ENCODE measurements at regions not wholly inside any gene's neighbourhood (a gene's known extent, or its start where the extent isn't known, plus 50 kb on each side); places are given as distances from the start of the nearest gene placed in this dataset.

DNA sequence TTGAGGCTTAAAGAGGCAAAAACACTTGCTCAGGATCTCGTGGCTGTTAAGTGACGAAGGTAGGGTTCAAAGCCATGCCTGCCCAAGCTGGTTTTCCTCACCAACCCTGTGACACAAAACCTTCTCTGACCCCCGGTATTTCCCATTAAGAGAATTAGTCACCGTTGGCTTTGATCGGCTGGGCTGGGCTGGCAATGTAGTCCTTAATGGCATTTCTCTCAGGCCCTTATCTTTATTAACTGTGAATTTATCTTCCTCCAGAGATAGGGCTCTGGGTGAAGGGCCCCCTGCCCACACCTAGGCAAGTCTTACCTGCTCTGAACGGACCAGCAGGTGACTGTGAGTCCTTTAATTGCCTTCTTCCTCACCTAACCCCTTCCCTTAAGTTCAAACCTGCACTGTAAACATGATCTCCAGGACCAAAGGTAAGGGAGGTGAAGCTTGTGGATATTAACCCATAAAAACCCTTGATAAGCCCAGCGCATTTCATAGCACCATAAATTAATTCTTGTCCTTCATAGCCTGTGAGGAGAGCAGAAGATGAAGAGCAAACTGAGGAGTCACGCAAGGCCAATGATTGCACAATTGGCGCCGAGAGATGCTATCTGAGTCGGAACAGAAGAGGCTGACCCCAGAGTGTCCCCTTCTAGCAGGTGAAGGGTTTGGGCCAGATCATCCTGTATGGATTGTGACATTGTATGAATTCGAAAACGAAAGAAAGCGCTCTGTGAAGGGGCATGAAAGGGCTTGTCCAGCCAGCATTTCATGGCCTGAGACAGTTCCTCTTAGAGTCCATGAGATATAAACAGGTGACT lies 790.8 kb upstream of the TBX3 start:
- no peak overlapping the region for H3K4me3 ChIP-seq
- ATAC-seq (no peak), DNase-seq (no peak)
- in situ Hi-C loops (cut with MboI; ENCODE audit: low sequenced_read_pairs in 4 of 4): no loop called here
- no peaks in the 10 kb centered on the region for H3K27me3 ChIP-seq
- TF ChIP-seq CTCF (IDR thresholded peaks at IDR 0.05 in 4 of 5, conservative IDR thresholded peaks at IDR 0.05 in 1 of 5) (no peak), POLR2A (IDR thresholded peaks at IDR 0.05) (no peak)
- no peaks in the 10 kb centered on the region for H3K9me3 ChIP-seq
- no peak overlapping the region for H3K27ac ChIP-seq
- H3K36me3 ChIP-seq: no peaks in the 10 kb centered on the region
- intact Hi-C loops (cut with DNase I; ENCODE audit: low total_unique reads): no loop called here
- no peaks in the 10 kb centered on the region for H3K4me1 ChIP-seq

DNA sequence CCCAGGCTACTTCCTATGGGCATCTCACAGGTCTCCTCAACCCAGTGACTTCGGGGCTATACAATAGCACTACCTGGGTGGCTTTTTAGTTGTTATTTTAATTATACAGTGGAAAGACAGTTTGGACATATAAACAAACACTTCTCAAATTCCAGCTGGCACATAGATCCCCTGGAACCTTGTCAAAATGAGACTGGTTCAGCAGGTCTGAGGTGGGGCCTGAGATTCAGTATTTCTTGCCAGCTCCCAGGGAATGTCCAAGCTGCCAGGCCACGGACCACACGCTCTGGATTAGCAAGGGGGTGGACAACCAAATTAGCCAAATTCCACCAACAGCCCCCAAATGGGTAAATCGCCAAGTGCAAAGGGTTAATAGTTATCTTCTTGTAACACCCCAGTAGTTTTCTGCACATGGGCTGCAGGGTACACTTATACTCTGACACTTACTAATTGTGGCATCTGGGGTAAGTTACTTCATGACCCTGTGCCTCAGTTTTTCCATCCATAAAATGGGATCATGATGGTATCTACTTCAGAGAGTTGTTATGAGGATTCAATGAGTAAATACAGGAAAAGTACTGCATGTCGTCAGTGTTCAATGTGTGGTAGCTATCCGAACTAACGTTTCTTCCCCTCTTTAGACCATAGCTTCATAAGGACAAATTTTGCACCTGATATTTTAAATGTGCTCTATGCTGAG lies 789.4 kb upstream of the TBX3 start:
- intact Hi-C loops (cut with DNase I; ENCODE audit: low total_unique reads): no loop called here
- H3K9me3 ChIP-seq: no peaks in the 10 kb centered on the region

GRCh38 chr12:115472852-115473251 lies 788.9 kb upstream of the TBX3 start:
- TF ChIP-seq CTCF (IDR thresholded peaks at IDR 0.05 in 4 of 5, conservative IDR thresholded peaks at IDR 0.05 in 1 of 5) (no peak), POLR2A (IDR thresholded peaks at IDR 0.05) (no peak)
- ATAC-seq (no peak), DNase-seq (no peak)
- Histone ChIP-seq H3K36me3 (no peaks in the 10 kb centered on the region), H3K27me3 (no peaks in the 10 kb centered on the region), H3K9me3 (no peaks in the 10 kb centered on the region), H3K27ac (no peak overlapping the region), H3K4me1 (no peaks in the 10 kb centered on the region), H3K4me3 (no peak overlapping the region)
- intact Hi-C loops (cut with DNase I; ENCODE audit: low total_unique reads) (no loop called here), in situ Hi-C loops (cut with MboI; ENCODE audit: low sequenced_read_pairs in 4 of 4) (no loop called here)

More for the DNA sequence above, 789.4 kb upstream of the TBX3 start:
- DNase-seq: no peak
- Histone ChIP-seq H3K27ac (no peak overlapping the region), H3K27me3 (no peaks in the 10 kb centered on the region), H3K4me3 (no peak overlapping the region), H3K4me1 (no peaks in the 10 kb centered on the region), H3K36me3 (no peaks in the 10 kb centered on the region)
- no peak for ATAC-seq
- in situ Hi-C loops (cut with MboI; ENCODE audit: low sequenced_read_pairs in 4 of 4): no loop called here
- TF ChIP-seq CTCF (IDR thresholded peaks at IDR 0.05 in 4 of 5, conservative IDR thresholded peaks at IDR 0.05 in 1 of 5) (no peak), POLR2A (IDR thresholded peaks at IDR 0.05) (no peak)

DNA sequence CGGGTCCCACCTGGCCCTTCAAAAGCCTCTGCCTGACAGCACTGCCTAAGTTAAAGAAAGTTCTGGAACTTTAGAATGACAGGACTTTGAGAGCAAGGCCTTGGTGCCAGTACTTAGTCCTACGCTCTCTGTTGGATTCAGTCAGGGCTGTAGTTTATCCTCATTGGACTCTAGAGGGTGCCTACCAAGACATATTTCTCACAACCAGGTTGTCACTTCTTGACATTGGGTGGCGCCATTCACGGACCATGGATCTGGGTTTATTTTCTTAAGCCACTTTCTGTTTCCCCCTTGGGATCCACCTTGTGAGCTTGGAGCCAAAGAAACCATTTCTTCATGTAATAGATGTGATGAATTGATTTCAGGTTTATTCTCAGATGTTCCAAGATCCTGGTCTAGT lies 787.0 kb upstream of the TBX3 start:
- no peak for TF ChIP-seq CTCF (IDR thresholded peaks at IDR 0.05 in 4 of 5, conservative IDR thresholded peaks at IDR 0.05 in 1 of 5)
- TF ChIP-seq POLR2A (IDR thresholded peaks at IDR 0.05): no peak
- ATAC-seq (no peak), DNase-seq (no peak)
- Histone ChIP-seq H3K4me3 (no peak overlapping the region), H3K27ac (no peak overlapping the region), H3K4me1 (no peaks in the 10 kb centered on the region), H3K9me3 (no peaks in the 10 kb centered on the region), H3K27me3 (no peaks in the 10 kb centered on the region), H3K36me3 (no peaks in the 10 kb centered on the region)
- in situ Hi-C loops (cut with MboI; ENCODE audit: low sequenced_read_pairs in 4 of 4): no loop called here
- intact Hi-C loops (cut with DNase I; ENCODE audit: low total_unique reads): no loop called here

All from gastrocnemius medialis (tissue), 4 donors.